Endothelial cell of umbilical vein (primary cell): ENCODE measurements at regions not wholly inside any gene's neighbourhood (a gene's known extent, or its start where the extent isn't known, plus 50 kb on each side); places are given as distances from the start of the nearest gene placed in this dataset.

Experiments used
- BruUV-seq: library from RNA; stranded (reverse); fragments of 400-500 nt; replicated peaks from 2 replicates; lab custom pipeline; 2021; lab: Mats Ljungman, UMichigan
- CTCF ChIA-PET: fragments of 300-600, 350-600 bp; sonication (Branson Sonifier 250); formaldehyde crosslinking; loops from one replicate; lab custom pipeline; 2021; ENCODE audit warnings: antibody characterized with exemption, inconsistent platforms; lab: Charles Lee
- POLR2A ChIA-PET: fragments of 300-600, 350-600 bp; sonication (Branson Sonifier 250); formaldehyde crosslinking; loops from one replicate; lab custom pipeline; 2021; ENCODE audit warnings: antibody characterized with exemption, inconsistent platforms; lab: Charles Lee
- DNase-seq: peaks from one replicate; pipeline ENCODE4 v3.0.0-alpha.2; 2011; ENCODE audit warnings: low read depth, low spot score
- FAIRE-seq: peaks from 2 replicates; lab custom pipeline; 2011; peaks lifted over from hg19 to GRCh38; lab: Jason Lieb, UNC
- H2AFZ ChIP-seq: 2 replicates; pipeline ENCODE4 v1.6.0; 2012; ENCODE audit warnings: low read depth, low read length, control low read depth, inconsistent platforms
- H3K27ac ChIP-seq: 2 replicates; pipeline ENCODE4 v1.5.1; 2011; ENCODE audit warnings: low read depth, mild to moderate bottlenecking, control low read depth, low read length, moderate library complexity; ENCODE audit not compliant: insufficient read depth
- H3K27me3 ChIP-seq, 2 experiments: 2 replicates each; pipeline versions ENCODE4 v1.6.0 to v1.6.1; 2011; ENCODE audit warnings: low read length in 2 of 2, mixed read lengths in 1 of 2; ENCODE audit not compliant: control insufficient read depth in 2 of 2, insufficient read depth in 2 of 2
- H3K36me3 ChIP-seq, 2 experiments: 2 replicates in 1 of 2; 3 replicates in 1 of 2; pipeline ENCODE4 v1.5.1; 2011; ENCODE audit warnings: low read length in 2 of 2, mild to moderate bottlenecking in 1 of 2, moderate library complexity in 1 of 2; ENCODE audit not compliant: control insufficient read depth in 2 of 2, insufficient read depth in 2 of 2; ENCODE audit errors: extremely low read depth in 1 of 2
- H3K4me1 ChIP-seq: 3 replicates; pipeline ENCODE4 v1.5.1; 2011; ENCODE audit warnings: mild to moderate bottlenecking, low read length; ENCODE audit not compliant: control insufficient read depth, insufficient read depth; ENCODE audit errors: extremely low read depth
- H3K4me2 ChIP-seq: 2 replicates; pipeline ENCODE4 v1.6.1; 2011; ENCODE audit warnings: low read length, control low read depth, mixed read lengths; ENCODE audit not compliant: insufficient read depth
- H3K4me3 ChIP-seq, 3 experiments: fragments of 200-600 bp in 1 of 3; sonication (generic), shearing (Covaris generic) in 1 of 3; replicated peaks in 1 of 3; 2 replicates each; pipeline ENCODE4 v1.5.1; 2011 to 2016; ENCODE audit warnings: control low read depth in 3 of 3, low read length in 3 of 3, mild to moderate bottlenecking in 2 of 3, inconsistent platforms in 1 of 3, low read depth in 1 of 3, moderate library complexity in 1 of 3; ENCODE audit not compliant: insufficient read depth in 1 of 3
- H3K79me2 ChIP-seq: 2 replicates; pipeline ENCODE4 v1.6.0; 2012; ENCODE audit warnings: low read length, inconsistent platforms; ENCODE audit not compliant: control insufficient read depth, insufficient read depth
- H3K9ac ChIP-seq: replicated peaks from 2 replicates; pipeline ENCODE3; 2011; ENCODE audit warnings: low read length, control low read depth; ENCODE audit not compliant: insufficient read depth; ENCODE audit errors: extremely low read depth
- H3K9me1 ChIP-seq: replicated peaks from 3 replicates; pipeline ENCODE4 v1.6.0; 2011; ENCODE audit warnings: mild to moderate bottlenecking, low read length; ENCODE audit not compliant: control insufficient read depth, insufficient read depth; ENCODE audit errors: extremely low read depth
- H3K9me3 ChIP-seq: replicated peaks from 2 replicates; pipeline ENCODE4 v1.5.1; 2012; ENCODE audit warnings: low read length, inconsistent platforms; ENCODE audit not compliant: control insufficient read depth, insufficient read depth
- H4K20me1 ChIP-seq: replicated peaks from 2 replicates; pipeline ENCODE3; 2011; ENCODE audit warnings: mild to moderate bottlenecking, low read length; ENCODE audit not compliant: control insufficient read depth, insufficient read depth; ENCODE audit errors: extremely low read depth
- CTCF ChIP-seq, 2 donors: IDR thresholded peaks; 1 replicate in 1 of 2; 2 replicates in 1 of 2; pipeline ENCODE4 v1.5.1; 2011; ENCODE audit warnings: low read length in 2 of 2, mild to moderate bottlenecking in 2 of 2, moderate library complexity in 2 of 2, control low read depth in 1 of 2, inconsistent platforms in 1 of 2, low read depth in 1 of 2; ENCODE audit not compliant: insufficient read depth in 1 of 2; ENCODE audit errors: extremely low read depth in 1 of 2
- EZH2 ChIP-seq: IDR thresholded peaks from 2 replicates; pipeline ENCODE4 v1.6.1; 2012; ENCODE audit warnings: borderline replicate concordance, low read depth, mild to moderate bottlenecking, moderate library complexity, low read length, inconsistent platforms; ENCODE audit not compliant: severe bottlenecking
- MAX ChIP-seq: IDR thresholded peaks from 2 replicates; pipeline ENCODE4 v1.6.1; 2011; ENCODE audit not compliant: insufficient read depth, insufficient read length
- MYC ChIP-seq: IDR thresholded peaks from one replicate; pipeline ENCODE4 v1.6.1; 2011; ENCODE audit warnings: mild to moderate bottlenecking, low read depth, low read length
- POLR2A ChIP-seq: IDR thresholded peaks from 2 replicates; pipeline ENCODE4 v1.6.1; 2012; ENCODE audit warnings: low read depth, mild to moderate bottlenecking, control low read depth, low read length
- dilution Hi-C: fragments of 300-500 bp; cut with MboI; formaldehyde crosslinking; loops from one replicate; pipeline ENCODE4 v1.15.0; 2019; ENCODE audit warnings: low sequenced_read_pairs; ENCODE audit not compliant: extremely low pct_ligation_motif_present
- intact Hi-C: fragments of 100-400 bp; cut with micrococcal nuclease; formaldehyde crosslinking; loops from one replicate; pipeline ENCODE4 v1.10.0; 2022

GRCh38 chr2:118292991-118293390 lies 204.7 kb downstream of the INSIG2 start:
- H3K4me1 ChIP-seq, result no peaks in the 10 kb centered on the region
- no peaks in the 10 kb centered on the region for H3K9me3 ChIP-seq
- H3K27ac ChIP-seq, result no peak overlapping the region
- H3K9ac ChIP-seq, result no peak overlapping the region
- no peaks in the 10 kb centered on the region for H4K20me1 ChIP-seq
- DNase-seq (no peak), FAIRE-seq (no peak)
- no peak for TF ChIP-seq EZH2
- no peaks in the 10 kb centered on the region for H3K27me3 ChIP-seq
- ChIA-PET CTCF (no interaction called here), POLR2A (no interaction called here)
- no peaks in the 10 kb centered on the region for H3K9me1 ChIP-seq
- no TSS peak for BruUV-seq
- dilution Hi-C loops (no loop called here), intact Hi-C loops (no loop called here)
- H2AFZ ChIP-seq, result no peak overlapping the region
- no peak overlapping the region for H3K4me2 ChIP-seq
- no peak overlapping the region for H3K4me3 ChIP-seq
- H3K36me3 ChIP-seq, result no peaks in the 10 kb centered on the region
- H3K79me2 ChIP-seq, result no peaks in the 10 kb centered on the region

- Histone ChIP-seq H2AFZ (no peak overlapping the region), H3K4me3 (no peak overlapping the region), H3K79me2 (no peaks in the 10 kb centered on the region), H3K9ac (no peak overlapping the region), H3K4me1 (no peaks in the 10 kb centered on the region), H3K27me3 (no peaks in the 10 kb centered on the region), H4K20me1 (no peaks in the 10 kb centered on the region), H3K27ac (no peak overlapping the region), H3K4me2 (no peak overlapping the region), H3K9me1 (no peaks in the 10 kb centered on the region), H3K36me3 (no peaks in the 10 kb centered on the region), H3K9me3 (no peaks in the 10 kb centered on the region)
- FAIRE-seq (no peak), DNase-seq (no peak)
- TF ChIP-seq MYC, result no peak
- no peak for TF ChIP-seq MAX
- TF ChIP-seq POLR2A, result no peak
- TF ChIP-seq CTCF (IDR thresholded peaks at IDR 0.05; ENCODE audit: extremely low read depth in 1 of 2, insufficient read depth in 1 of 2, low read depth in 1 of 2, low read length in 2 of 2), result no peak
- ChIA-PET CTCF (no interaction called here), POLR2A (no interaction called here)
- dilution Hi-C loops, result no loop called here
- BruUV-seq, result no TSS peak
- intact Hi-C loops, result no loop called here
Observed at GRCh38 chr2:118291251-118291880, 203.1 kb downstream of the INSIG2 start.
